OCI-LY7 (cell line): ENCODE measurements at regions not wholly inside any gene's neighbourhood (a gene's known extent, or its start where the extent isn't known, plus 50 kb on each side); places are given as distances from the start of the nearest gene placed in this dataset.

Source experiments
- EZH2phosphoT487 ChIP-seq: fragments of 200-600 bp; sonication (generic); IDR thresholded peaks from 2 replicates; pipeline ENCODE4 v1.6.1; 2018; ENCODE audit warnings: low read depth, borderline replicate concordance, mild to moderate bottlenecking, mixed run types, antibody characterized with exemption, low read length, moderate library complexity, mixed read lengths
- TF ChIP-seq, protein P1 (sequence below): fragments of 200-600 bp; sonication (generic); conservative IDR thresholded peaks from 2 replicates; pipeline ENCODE4 v1.5.1; 2014; ENCODE audit warnings: mild to moderate bottlenecking, antibody characterized with exemption, low read length, moderate library complexity, mixed read lengths

DNA sequence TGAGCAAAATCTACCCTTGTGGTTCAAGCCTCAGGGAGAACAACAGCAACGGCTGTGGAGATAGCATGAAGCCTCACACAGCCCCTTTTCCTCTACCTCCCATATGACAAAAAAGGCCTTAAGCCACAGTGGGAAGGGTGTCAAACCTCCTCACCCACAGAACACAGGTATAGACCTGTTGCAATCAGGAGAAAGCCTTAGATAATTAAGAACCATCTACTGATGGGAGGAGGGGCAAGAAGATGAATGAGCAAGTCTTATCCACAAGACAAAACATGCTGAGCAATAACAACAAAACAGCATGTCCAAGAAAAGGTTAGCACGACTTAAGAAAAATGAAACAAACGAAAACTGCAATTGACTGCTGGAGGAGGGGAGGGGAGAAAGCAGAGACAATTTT lies 272.9 kb upstream of the BCHE start:
- TF ChIP-seq, protein P1, sequence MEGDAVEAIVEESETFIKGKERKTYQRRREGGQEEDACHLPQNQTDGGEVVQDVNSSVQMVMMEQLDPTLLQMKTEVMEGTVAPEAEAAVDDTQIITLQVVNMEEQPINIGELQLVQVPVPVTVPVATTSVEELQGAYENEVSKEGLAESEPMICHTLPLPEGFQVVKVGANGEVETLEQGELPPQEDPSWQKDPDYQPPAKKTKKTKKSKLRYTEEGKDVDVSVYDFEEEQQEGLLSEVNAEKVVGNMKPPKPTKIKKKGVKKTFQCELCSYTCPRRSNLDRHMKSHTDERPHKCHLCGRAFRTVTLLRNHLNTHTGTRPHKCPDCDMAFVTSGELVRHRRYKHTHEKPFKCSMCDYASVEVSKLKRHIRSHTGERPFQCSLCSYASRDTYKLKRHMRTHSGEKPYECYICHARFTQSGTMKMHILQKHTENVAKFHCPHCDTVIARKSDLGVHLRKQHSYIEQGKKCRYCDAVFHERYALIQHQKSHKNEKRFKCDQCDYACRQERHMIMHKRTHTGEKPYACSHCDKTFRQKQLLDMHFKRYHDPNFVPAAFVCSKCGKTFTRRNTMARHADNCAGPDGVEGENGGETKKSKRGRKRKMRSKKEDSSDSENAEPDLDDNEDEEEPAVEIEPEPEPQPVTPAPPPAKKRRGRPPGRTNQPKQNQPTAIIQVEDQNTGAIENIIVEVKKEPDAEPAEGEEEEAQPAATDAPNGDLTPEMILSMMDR: no peak
- TF ChIP-seq EZH2phosphoT487: no peak
